ENCODE measurements at regions not wholly inside any gene's neighbourhood (a gene's known extent, or its start where the extent isn't known, plus 50 kb on each side); places are given as distances from the start of the nearest gene placed in this dataset.

DNA sequence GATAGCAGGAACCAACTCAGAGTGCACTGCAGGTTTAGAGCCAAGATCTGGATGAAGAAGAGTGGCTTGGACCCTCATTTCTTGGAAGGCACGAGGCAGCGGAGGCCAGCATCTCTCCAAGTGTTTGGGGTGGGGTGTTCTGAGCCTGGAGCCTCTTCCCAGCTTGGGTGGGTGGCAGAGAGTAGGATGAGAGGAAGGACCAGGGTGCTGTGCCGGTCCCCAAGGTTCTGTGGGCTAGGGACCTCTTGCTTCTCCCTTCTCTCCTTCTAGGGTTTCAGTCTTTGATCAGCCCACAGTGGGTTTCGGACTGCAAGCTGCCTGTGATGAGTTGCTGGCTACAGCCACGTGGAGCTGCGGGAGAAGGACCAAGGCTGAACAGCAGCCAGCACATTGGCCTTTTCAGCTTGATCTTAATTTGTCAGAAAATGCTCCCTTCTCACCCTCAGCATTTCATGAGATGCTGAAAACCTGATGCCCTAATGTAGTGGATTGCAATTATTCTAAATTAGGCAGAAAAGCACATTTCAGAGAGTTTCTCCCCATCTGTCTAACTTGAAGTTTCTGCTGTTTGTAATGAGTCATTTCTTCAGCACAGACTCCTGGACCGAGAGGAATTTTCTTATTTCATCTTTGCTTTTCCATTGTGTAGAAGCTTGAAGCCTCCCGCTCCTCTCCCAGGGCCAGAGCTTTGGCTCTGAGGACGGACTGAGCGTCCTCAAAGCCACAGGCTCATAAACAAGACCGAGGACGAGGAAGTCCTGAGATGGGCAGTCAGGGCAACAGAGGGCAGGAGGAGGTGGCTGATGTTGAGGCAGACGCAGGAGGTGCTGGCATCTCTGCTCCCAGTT lies 99.1 kb upstream of the HDAC4 start:
- peak; percentile 11 for DNase-seq

DNA sequence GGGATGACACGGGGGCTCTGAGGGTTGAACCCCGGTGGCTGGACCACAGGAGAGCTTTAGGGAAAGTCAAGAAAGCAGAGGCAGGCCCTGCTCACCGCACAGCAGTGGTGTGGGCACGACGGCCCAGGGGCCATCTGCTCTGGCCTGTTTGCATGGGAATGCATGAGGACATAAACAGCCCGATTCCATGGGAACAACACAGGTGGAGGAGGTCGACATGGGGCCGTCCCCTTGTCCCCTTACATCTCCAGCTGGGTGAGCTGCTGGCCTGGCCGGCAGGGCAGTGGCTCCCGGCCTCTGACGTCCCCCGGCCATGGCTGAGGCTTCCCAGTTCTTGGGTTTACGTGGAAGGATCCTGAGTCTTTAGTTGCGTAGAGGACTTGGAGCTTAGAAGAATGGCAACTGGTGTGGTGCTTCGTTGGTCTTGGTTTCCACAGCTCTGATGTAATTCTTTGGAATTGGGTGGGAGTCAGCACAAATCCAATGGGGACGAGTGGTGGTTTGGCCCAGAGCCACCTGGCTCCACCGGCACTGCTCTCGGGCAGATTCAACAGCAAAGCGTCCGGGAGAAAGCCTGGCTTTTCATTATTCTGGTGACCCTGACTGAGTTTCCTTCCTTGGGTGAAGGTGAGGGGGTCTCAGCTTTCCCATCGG lies 98.3 kb upstream of the HDAC4 start:
- peak; percentile 49 for DNase-seq

DNA sequence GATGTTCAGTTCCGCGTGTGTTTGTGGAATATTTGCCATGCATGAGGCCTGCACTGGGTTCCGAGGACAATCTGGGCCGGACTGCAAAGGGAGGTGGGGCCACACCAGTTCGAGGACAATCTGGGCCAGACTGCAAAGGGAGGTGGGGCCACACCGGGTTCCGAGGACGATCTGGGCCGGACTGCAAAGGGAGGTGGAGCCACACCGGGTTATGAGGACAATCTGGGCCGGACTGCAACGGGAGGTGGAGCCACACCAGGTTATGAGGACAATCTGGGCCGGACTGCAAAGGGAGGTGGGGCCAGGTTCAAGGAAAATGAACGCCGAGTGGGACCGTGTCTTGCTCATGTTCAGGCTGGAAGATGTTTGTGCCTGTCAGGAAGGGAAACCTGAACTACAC lies 97.8 kb upstream of the HDAC4 start:
- DNase-seq: no peak

DNA sequence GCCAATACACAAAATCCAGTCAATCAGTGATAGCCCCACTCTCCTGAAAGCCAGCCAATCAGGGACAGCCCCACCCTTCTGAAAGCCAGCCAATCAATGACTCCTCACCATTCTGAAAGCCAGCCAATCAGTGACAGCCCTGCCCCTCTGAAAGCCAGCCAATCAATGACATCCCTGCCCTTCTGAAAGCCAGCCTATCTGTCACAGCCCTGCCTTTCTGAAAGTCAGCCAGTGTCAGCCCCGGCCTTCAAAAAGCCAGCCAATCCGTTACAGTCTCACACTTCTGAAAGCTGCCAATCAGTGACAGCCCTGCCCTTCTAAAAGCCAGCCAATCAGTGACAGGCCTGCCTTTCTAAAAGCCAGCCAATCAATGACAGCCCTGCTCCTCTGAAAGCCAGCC lies 95.9 kb upstream of the HDAC4 start:
- no peak for DNase-seq

DNA sequence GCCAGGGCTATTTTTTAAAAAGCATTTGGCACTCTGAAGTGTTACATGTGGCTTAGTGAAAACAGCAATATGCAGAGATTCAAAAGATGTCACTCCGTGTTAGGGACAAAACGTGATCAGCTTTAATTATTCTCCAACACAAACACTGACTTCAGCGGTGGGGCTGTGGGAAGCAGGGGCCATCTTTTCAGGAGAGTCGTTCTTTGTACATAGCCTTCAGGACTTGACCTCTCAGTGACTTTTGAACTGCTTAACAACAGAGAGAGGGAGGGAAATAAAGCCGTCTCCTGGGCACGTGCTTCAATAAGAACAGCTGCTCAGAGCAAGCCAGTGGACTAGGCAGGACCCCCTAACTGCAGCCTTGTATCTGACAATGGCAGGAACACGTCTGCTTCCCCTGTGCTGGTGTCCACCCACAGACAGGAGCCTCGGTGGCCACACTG lies 95.0 kb upstream of the HDAC4 start:
- no peak for DNase-seq

DNA sequence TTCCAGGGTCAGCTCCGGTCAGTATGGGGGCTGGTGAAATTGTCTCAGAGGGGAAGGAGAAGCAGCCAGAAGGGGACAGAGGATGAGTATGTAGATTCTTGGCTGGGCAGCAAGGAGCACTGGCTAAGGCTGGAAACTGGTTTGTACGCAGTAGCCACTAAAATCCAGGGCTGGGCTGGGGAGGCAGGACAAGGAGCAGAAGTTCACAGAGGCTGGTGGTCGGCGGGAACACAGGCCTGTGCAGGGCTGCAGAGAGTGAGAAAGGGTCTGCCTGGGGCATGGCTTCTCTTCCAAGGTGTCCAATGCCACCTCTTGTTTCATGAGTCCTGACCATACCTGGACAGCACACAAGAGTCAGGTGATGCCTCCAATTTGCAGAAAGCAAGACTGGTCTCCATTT lies 94.4 kb upstream of the HDAC4 start:
- no peak for DNase-seq

DNA sequence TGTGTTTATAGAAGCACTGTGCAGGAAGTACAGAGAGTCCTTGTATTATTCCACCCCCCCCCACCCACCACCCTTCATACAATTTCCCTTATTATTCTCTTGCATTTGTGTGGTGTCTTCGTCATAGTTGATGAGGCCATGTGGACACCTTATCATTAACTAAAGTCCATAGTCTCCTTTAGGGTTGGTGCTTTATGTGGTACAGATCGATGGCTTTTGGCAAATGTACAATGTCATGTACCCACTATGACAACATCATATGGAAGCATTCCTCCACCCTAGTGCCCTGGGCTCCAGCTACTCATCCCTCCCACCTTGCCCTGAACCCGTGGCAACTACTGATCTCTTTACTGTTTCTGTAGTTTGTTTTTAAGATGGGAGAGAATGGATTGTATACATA lies 93.8 kb upstream of the HDAC4 start:
- DNase-seq: no peak

DNA sequence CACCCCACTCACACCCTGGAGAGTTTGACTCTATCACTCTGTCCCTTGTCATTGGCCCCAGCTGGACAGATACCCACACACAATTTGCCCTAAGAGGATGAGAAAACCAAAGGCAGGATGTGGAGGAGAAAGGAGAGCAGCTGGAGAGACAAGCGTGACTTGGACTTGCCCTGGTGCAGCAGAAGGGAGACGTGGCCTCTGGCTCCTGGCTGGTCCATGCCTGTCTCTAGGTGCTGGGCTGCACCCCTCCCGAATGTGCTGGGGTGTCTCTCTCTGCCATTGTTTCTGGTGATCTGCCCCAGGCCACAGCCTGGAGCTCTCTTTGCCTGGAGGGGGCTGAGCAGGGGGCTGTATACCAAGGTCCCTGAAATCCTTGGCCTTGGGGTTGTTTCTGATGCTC lies 88.7 kb upstream of the HDAC4 start:
- DNase-seq: no peak

DNA sequence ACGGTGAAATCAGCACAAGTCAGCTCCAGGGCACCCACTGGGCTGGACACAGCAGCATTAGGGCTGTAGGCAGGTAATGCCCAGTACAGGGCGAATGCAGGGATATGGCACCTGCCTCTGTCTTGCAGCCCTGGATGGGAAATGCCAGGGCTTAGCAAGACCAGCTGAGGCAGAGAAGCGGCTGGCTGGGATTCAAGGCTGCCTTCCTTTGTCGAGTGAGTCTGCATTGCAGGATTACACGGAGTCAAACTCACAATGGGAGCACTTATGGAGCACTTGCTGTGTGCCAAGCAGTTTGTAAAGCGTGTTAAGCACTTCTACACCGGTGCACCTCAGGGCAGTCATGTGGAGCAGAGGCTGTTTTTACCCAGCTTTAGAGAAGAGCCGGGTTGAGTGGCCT lies 87.3 kb upstream of the HDAC4 start:
- no peak for DNase-seq

DNA sequence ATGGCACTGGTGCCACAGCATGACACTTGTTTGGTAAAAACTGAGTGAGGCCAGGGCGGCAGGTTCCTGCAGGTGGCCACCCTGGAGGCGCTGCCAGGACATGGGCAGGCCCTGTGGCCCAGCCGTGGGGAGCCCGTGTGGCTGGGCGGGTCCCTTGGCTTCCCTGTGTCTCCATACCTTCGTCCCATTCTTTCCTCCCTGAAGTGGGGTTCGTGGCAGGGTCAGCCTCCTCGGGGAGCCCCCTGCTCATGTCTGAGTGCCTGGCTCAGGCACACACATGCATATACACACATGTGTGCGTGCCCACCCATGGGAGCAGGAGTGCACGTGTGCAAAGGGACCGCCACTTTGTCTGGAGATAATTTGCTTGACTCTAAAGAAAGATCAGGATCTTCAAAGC lies 86.5 kb upstream of the HDAC4 start:
- no peak for DNase-seq

DNA sequence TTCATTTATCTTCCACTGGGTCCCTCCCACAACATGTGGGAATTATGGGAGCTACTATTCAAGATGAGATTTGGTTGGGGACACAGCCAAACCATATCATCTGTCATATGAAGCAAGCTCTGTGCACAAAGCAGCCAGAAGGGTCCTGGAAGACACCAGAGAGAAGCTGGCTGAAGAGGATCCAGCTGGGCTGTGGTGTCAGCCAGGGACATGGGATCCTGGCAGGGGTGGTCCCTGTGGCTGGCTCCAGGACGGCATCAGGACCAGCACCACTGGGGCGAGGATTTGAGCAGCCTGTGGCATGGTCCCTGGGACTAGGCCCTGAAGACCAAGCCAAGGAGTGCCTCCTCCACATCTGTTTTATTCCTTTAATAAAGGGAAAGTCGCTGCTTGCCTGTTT lies 84.8 kb upstream of the HDAC4 start:
- DNase-seq: no peak

DNA sequence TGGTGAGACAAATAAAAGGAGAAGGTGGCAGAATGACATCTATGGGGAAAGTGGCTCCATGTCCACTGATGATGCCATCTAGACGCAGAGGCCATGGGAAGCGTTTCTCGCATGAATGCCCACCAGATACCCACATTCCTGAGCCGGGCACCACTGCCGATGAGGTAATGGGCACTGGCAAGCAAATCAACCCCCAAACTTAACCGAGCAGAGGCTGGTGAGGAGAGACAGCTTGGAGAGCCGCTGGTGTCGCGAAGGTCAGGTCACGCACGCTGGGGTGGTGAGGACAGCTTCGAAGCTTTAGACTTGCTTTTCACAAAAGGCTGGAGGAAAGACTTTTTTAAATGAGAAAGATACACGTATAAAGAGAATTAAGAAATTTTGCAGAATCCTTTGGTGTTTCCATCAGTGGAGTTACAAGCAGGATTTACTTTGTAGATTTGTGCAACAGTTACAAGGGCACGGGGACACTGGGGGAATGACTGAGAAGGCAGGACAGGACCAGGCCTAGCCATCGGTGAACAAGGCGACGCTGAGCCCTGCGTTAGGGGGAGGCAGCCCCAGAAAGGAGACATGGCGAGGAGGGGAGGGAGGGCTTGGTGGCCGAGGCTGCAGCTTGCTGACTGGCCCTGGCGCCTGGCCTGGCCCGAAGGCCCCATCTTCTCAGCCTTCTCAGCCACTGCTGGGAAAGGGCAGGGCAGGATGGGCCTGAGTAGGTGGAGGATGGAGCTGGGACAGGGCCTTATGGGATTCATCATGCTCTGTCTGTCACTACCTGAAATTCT lies 83.9 kb upstream of the HDAC4 start:
- DNase-seq: no peak

DNA sequence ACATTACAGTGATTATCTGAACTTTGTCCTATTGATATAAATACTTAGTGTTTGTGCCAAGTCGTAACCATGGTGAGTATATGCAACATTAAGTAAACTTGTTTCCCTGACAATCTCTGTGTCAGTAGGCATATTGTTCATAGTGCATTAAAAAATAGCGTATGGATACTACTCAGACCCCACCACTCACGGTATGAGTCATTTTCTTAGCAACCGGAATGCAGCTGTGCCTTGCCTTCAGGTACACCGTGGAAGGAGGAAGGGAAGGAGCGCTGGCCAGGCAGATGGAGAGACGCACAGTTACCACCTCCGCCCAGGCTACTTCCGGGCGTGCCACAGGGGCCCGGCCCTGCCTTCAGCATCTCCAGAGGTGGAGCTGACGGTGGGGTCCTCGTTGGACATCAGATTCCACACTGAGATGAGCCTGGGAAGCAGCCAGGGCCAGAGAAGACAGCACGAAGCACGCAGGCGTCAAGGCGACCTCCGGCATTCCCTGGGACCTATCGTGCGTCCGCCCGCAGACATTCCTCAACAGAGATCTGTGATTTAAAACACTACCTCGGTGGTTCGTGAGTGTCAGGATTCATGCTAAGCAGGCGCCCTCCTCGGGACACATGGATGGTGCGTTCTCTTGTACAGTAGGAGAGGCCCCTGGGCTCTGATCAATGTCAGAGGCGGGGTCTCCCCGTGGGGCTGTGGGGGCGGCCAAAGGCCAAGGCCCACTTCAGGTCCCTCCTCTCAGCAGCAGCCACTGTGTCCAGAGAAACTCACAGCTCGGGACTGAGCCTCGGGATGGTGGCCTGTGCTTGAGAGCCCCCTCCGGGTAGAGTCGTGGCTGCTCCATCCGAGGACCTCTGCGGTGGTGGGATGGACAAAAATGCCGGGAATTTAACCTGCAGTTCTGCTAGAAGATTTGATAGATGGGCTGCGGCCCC lies 82.2 kb upstream of the HDAC4 start:
- DNase-seq: no peak

DNA sequence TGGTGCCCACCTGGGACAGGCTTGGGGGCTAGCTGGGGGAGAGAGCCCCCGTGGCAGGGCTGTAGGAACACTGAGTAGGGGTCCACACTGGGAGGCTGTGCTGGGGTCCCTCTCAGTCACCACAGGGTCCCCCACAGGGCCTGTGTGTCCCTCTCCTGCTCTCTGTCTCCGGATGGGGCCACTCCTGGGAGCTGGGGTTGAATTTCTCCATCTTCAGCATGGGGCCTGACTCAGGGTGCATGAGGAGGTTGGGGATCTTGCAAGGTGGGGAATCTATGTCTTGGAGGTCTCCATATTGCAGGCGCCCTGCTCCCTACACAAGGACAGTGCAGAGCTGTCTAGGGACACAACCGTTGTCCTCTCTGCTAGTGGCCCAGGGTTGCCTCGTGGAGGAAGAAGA lies 78.7 kb upstream of the HDAC4 start:
- DNase-seq: no peak

DNA sequence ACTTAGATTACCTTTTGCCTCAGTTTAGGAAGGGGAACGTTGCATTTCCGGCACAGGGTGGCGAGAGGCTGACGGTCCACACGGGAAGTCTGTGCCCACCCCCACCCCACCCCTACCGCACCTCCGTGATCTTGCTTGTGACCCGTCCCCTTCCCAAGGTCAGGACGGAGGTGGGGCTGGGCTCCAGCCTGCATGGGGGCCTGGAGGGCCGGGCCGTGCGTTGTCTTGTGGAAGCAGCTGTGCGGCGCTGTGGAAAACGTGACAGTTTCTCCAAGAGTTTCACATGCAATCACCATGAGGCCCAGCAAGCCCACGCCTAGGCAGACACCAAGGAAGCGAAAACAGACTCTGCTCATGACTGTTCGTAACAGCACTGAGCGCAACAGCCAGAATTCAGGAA lies 76.8 kb upstream of the HDAC4 start:
- DNase-seq: no peak

DNA sequence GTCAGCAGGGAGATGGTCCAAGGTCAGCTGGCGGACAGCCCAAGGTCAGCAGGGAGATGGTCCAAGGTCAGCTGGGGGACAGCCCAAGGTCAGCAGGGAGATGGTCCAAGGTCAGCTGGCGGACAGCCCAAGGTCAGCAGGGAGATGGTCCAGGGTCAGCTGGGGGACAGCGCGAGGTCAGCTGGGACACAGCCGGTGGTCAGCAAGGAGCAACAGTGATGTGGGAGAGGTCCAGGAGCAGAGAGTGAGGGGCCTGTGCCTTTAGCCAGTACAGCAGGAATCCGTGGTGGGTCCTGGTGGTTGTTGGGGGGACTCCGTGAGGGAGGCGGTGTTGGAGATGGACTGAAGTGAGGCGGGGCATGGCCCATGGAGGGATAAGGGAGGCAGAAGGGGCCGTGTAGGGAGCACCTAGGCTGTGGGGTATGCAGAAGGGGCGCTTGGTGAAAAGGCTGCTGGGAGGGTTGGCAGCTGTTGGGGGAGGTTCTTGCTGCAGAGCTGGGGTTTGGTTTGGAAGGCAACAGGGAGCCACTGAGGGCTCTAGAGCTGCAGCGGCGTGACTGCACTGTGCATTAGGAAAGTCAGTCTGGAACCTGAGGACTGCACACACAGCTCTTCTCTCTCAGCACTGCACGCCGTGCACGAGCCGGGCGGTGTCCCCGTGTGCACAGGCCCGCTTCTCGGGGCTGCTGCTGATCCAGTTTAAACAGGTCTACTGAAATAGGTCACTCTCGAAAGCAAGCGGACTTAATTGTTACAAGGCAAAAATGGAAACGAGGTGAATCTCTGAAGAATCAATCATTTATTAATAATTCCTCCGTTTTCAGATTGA lies 76.2 kb upstream of the HDAC4 start:
- no peak for DNase-seq

DNA sequence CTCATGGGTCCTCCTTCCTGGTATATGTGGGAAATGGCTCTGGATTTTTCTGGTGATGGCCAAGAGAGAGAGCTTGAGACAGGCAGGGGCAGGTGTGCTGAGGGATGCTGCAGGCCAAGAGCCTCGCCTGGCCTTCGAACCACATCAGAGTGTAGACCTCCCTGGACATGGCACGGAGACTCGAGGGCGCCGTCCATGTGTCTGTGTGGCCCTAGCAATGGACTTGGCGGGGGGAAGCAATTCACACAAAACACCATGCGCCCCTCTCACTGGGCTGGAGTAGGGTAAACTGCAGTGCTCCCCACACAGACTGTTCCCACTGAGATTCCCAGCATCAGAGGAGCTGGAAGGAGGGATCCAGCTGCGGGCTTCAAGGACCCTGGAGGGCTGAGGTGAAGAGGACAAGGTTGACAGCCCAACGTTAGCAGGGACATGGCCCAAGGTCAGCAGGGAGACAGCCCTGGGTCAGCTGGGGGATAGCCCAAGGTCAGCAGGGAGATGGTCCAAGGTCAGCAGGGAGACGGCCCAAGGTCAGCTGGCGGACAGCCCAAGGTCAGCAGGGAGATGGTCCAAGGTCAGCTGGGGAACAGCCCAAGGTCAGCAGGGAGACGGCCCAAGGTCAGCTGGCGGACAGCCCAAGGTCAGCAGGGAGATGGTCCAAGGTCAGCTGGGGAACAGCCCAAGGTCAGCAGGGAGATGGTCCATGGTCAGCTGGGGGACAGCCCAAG lies 75.4 kb upstream of the HDAC4 start:
- DNase-seq: no peak

DNA sequence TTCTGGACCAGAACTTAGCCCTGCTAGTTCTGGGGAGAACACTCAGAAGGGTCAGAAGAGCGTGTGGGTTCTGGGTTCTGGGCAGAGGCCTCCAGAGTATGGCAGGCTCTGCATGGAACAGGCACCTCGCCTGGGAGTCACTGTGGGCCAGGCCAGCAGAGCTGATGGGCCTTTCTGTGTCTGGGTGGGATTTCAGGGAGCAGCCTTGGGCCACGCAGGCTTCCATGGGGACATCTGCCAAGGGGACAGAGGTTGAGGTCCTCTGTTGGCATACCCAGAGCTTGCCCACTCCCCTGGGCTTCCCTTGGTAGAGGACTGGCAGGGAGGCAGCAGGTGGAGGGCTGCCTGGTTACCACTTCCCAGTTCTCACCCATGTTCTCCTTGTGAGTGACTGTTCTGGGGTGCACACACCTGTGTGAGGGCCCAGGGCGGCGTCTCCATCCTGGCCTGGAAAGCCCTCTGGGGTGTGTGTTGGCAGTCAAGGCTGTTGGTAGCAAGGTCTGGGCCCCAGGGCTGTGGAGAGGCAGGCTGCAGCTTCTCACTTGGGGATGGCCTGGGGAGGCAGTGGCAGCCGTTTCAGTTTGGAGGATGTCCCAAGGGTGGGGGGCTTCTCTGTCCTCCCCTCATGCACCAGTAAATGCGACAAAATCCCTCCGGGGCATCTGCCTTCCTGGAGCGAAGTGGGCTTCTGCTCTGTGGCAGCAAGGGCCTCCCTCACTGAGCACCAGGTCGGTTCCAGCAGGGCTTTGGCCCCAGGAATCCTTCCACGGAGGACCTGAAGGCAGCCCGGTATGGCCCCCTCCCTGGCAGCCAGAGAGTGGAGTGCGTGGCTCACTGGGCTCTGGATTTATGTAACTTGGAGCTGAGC lies 74.6 kb upstream of the HDAC4 start:
- no peak for DNase-seq

DNA sequence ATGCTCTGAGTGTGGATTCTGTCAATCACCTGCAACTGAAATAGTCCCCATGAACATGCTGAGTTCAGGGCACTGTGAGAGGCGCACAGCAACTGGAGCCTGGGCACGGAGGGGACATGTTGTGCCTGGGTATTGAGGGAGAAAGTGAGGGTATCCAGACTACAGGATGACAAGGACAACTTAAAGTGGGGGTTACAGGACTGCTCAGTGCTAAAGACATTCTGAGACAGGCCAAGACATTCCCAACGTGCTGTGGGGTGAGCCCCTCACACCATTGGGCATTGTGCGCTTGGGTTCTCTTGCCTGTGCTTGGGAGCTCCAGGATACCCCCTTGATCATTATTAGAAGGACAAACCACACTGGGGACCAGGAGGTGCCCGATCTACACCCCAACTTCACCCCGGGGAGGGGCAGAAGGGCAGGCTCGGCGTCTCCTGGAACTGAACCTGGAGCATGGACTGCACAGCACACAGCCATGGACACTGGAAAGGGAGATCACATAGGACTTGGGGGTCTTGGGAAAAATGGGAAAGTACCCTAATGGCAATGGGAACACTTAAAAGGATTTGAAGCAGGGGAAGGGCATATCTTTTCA lies 72.5 kb upstream of the HDAC4 start:
- no peak for DNase-seq

Data from fibroblast of upper back skin (primary cell).